ENCODE measurements at regions not wholly inside any gene's neighbourhood (a gene's known extent, or its start where the extent isn't known, plus 50 kb on each side); places are given as distances from the start of the nearest gene placed in this dataset.
A peak's percentile ranks its signal among the peaks of the same experiment; 100 is the strongest.

GRCh38 chr11:127737499-127737898 lies 736.9 kb upstream of the KIRREL3 start:
- no peak for DNase-seq (ENCODE audit: low read depth, low spot score)

DNA sequence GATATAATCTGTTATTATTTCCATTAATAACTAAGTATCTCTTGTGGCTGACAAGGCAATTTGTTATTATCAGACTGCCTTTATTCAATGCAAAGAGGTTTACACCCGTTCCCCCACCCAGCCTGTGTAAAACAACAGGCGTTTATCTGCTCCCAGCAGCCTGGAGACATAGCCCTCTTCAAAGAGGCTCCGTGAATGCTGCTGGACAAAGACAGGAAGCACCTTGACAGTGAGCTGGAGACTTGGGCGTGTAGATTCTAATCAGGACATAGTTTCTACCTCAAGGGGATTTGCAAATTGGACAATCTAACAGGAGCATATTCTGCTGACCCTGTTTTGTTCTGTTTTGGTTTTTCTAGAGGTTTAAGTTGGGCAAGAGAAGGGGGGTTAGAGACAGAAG lies 733.0 kb upstream of the KIRREL3 start:
- DNase-seq (ENCODE audit: low read depth, low spot score): no peak

DNA sequence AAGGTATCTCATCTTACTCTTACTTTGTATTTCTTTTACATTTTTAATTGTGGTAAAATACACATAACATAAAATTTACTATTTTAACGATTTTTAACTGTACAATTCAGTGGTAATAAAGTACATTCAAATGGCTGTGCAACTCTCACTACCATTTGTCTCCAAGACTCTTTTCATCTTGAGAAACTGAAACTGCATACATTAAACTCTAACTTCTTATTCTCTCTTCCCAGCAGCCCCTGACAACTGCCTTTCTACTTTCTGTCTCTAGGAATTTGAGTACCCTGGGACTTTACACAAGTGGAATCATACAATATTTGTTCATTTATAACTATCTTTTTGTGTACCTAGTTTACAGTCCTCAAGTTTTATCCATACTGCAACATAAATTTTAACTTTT lies 725.8 kb upstream of the KIRREL3 start:
- no peak for DNase-seq (ENCODE audit: low read depth, low spot score)

DNA sequence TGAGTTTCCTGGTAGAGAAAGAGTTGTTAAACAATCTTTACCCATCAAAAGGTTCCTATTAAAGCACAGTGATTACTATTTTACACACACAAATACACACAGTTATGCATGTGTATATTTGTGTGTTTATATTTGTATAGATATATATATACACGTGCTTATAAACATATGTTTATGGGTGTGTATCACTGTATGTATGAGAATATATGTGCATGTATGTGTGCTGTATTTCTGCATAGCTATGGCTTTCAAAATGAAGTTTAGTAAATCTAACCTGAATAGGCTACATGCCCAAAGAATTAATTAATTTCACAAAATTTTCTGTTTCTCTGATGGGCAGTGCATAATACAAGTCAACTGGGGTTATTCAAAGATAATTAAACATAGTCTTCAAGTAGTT lies 723.1 kb upstream of the KIRREL3 start:
- no peak for DNase-seq (ENCODE audit: low read depth, low spot score)

GRCh38 chr11:127713226-127713625 lies 712.7 kb upstream of the KIRREL3 start:
- no peak for DNase-seq (ENCODE audit: low read depth, low spot score)

DNA sequence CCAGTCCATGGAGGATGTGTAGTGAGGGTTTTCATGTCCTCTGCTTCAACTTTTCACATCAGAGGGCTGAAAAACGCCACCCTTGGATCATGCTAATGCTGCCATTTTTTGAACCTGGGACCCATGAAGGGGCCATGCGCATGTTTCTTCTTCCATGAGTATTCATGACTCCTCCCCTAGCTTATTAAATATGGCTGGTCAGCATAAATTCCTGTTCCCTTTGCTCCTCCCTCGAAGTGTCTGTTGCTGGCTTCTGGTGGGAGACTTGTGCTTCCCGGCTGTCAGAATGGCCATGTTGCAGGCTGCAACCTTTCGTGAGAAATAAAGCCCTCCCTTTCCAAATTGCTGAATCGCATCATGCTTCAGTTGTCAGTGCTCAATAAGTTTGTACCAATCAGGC lies 711.2 kb upstream of the KIRREL3 start:
- no peak for DNase-seq (ENCODE audit: low read depth, low spot score)

GRCh38 chr11:127710831-127711230 lies 710.3 kb upstream of the KIRREL3 start:
- DNase-seq (ENCODE audit: low read depth, low spot score): no peak

GRCh38 chr11:127709960-127710359 lies 709.4 kb upstream of the KIRREL3 start:
- peak; percentile 35 for DNase-seq (ENCODE audit: low read depth, low spot score)

DNA sequence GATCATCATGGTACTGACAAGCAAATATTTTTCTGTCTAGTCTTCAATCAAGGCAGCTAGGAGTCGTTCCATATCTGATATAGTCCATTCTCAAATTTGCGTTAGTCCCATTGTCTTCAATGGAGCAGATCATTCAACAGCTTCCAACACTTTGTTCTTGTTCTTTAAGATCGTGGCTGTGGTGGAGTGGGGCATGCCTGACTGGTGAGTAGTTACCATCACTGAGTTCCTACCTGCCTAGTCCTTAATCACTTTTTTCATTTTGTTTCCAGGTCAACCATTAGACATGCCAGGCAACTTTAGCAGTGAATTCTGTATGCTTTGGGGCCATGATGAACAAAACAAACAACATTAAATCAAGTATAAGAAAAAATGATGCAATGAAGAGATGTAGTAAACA lies 693.1 kb upstream of the KIRREL3 start:
- peak; percentile 61 for DNase-seq (ENCODE audit: low read depth, low spot score)

- no peak for DNase-seq (ENCODE audit: low read depth, low spot score)
Observed at GRCh38 chr11:127683321-127683720, 682.8 kb upstream of the KIRREL3 start.

DNA sequence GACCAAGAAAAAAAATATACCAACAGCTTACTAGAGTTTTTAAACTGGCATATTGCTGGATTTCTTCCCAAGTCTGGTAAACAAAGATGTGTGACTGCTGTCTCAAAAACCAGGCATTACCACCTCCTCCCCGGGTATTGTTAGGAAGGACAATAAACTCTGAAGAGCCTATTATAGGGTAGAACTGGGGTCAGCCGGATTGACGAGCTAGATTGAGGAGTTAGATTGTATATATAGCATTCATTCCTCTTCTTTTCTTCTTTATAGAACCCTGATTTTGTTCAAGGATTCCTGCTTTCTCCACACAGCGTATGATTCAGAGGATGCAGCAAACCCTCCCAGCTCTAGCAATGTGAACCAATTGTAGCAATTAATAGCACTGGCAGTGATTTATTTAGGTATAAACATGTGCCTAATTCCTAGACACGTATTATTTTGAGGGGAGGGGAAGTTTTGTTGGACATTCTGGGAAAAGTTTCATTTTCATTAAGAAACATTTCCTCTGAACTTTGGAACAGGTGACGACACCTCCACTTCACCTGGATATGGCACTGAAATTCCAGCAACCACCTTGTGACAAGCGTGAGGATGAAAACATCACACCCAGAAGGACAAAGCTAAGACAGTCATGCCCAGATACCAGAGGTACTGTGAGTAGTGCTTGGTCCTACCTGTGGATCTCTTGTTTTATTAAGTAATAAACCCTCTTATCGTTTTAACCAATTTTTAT lies 679.4 kb upstream of the KIRREL3 start:
- no peak for DNase-seq (ENCODE audit: low read depth, low spot score)

GRCh38 chr11:127678631-127679030 lies 678.1 kb upstream of the KIRREL3 start:
- no peak for DNase-seq (ENCODE audit: low read depth, low spot score)

- no peak for DNase-seq (ENCODE audit: low read depth, low spot score)
Observed at GRCh38 chr11:127677660-127678425, 677.3 kb upstream of the KIRREL3 start.

DNA sequence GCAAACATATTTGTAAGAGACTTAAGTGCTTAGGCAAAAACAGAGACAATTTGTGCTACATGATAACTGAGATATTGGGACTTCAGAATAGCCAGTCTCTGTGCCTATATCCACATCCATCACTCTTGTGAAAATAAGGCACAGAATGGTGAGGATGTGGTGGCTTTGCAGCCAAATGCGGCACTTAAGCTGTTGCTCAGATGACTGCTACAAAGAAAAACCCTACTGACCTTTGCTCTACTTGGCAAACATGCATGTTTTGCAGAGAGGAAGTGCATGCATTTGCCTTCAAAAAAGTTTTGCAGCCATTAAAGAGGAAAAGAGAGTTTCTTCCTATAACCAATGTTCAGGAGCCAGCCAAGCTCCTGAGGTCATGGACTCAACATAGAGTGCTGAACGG lies 675.0 kb upstream of the KIRREL3 start:
- DNase-seq (ENCODE audit: low read depth, low spot score): peak; percentile 34

DNA sequence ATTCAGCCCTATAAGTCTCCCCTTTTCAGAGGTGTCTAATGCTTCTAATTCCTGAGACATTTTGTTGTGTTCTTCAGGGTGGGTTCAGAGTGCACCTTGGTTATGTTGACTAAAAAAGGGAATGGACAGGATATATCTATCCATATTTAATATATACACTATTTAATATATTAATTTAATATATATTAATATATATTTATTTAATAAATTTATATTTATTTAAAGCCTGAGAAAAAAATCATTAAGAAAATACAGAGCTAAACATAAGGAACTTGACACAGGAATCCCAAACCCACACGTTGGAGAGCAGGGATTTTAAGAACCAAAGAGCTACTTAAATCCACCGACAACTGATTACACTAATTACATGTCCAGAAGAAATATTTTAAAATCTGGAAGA lies 674.2 kb upstream of the KIRREL3 start:
- no peak for DNase-seq (ENCODE audit: low read depth, low spot score)

- DNase-seq (ENCODE audit: low read depth, low spot score): no peak
Observed at GRCh38 chr11:127670374-127671119, 670.0 kb upstream of the KIRREL3 start.

DNA sequence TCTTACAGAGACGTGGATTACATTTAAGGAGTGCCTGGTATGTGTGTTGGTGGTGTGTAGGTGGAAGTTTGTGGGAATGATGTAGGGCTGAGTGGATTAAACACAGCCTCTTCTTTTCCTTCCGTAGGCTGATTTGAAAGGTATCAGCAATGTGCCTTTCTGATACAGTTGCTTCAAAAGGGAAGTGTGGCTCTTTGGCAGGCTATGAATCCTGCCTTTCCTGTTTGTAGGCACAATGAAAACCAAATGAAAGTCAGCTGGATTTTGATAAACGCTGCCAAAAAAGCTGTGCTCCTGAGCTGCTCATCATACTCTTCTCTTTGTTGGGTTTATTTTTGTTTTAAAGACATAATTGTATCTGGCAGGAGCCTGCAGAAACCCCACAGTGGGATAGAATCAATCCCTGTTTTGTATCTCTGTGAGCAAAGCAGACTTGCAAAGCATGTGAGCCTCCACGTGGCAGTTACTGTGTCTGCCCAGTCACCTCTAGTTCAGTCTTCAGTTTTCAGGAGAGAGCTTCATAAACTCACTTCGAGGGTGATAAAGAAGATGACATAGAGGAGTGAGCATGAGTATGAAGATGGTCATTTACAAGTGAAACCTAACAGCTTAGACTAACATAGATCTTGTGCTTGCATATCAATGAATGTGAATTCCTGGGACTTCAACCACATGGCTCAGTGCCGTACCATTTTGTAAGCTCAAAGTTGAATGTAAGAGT lies 655.7 kb upstream of the KIRREL3 start:
- peak; percentile 14 for DNase-seq (ENCODE audit: low read depth, low spot score)

DNA sequence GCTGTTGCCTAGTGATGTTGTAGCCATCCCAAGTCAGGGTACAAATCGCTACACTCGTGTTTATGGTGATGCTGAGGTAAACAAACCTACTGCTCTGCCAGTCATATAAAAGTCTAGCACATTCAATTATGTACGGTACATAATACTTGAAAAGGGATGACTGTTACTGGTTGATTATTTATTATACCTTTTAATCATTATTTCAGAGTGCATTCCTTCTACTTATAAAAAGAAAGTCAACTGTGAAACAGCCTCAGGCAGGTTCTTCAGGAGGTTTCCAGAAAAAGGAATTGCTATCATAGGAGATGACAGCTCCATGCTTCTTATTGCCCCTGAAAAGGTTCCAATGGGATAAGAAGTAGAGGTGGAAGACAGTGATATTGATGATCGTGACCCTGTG lies 652.5 kb upstream of the KIRREL3 start:
- DNase-seq (ENCODE audit: low read depth, low spot score): no peak

DNA sequence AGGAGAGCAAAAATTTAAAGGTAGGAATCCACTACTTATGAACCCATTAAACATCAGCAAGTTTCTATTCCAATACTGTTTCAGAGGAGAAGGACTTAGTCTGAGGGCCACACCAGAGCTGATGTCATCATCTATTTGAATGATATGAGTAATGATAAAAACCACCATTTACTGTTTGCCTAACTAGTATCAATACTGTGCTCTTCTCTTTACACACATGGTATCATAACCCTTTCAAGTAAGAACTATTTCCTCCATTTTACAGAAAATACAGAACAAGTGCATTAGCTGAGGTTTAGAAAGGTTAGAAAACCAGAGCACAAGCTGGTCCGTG lies 651.3 kb upstream of the KIRREL3 start:
- DNase-seq (ENCODE audit: low read depth, low spot score): no peak

GRCh38 chr11:127651175-127651887 lies 650.8 kb upstream of the KIRREL3 start:
- peak; percentile 81 for DNase-seq (ENCODE audit: low read depth, low spot score)

DNA sequence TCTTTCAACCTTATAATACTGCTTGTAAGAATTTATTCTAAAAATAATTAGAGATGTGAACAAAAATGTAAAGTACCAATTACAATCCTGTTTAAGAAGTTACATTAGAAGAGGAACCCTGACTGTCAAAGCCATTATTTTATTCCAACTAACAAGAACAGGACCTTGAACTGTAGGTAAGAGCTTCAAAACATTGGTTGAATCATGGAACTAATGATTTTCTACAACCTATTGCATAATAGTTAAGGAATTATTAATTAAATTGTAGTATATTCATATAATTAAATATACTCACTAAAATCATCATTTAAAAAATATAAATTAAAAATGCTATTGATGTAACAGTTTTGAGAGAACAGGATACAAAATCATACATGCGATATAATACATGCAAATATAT lies 649.4 kb upstream of the KIRREL3 start:
- DNase-seq (ENCODE audit: low read depth, low spot score): no peak
